ENCODE measurements at regions not wholly inside any gene's neighbourhood (a gene's known extent, or its start where the extent isn't known, plus 50 kb on each side); places are given as distances from the start of the nearest gene placed in this dataset.
A peak's percentile ranks its signal among the peaks of the same experiment; 100 is the strongest.
"Not testable (repeated sequence)": the region's sequence is repeated elsewhere in the genome, so short reads cannot be mapped to it uniquely, and the experiment has no call there.

GRCh38 chr10:26355241-26355640 lies 82.9 kb upstream of the APBB1IP start:
- DNase-seq (ENCODE audit: low read depth), result no peak

GRCh38 chr10:26357203-26357602 lies 80.9 kb upstream of the APBB1IP start:
- DNase-seq (ENCODE audit: low read depth), result no peak

- DNase-seq (ENCODE audit: low read depth), result no peak
These were observed 80.1 kb upstream of the APBB1IP start for GRCh38 chr10:26358071-26358470.

- DNase-seq (ENCODE audit: low read depth), result no peak
These were observed 78.5 kb upstream of the APBB1IP start for GRCh38 chr10:26359670-26360069.

GRCh38 chr10:26361351-26361750 lies 76.8 kb upstream of the APBB1IP start:
- DNase-seq (ENCODE audit: low read depth), result no peak

GRCh38 chr10:26361971-26362370 lies 76.2 kb upstream of the APBB1IP start:
- DNase-seq (ENCODE audit: low read depth), result no peak

GRCh38 chr10:26365681-26366358 lies 72.3 kb upstream of the APBB1IP start:
- no peak for DNase-seq (ENCODE audit: low read depth)

- not testable (repeated sequence) for DNase-seq (ENCODE audit: low read depth)
These were observed 71.1 kb upstream of the APBB1IP start for GRCh38 chr10:26367035-26367434.

- DNase-seq (ENCODE audit: low read depth), result peak; percentile 4
These were observed 70.4 kb upstream of the APBB1IP start for GRCh38 chr10:26367771-26368170.

GRCh38 chr10:26368463-26368862 lies 69.7 kb upstream of the APBB1IP start:
- no peak for DNase-seq (ENCODE audit: low read depth)

- DNase-seq (ENCODE audit: low read depth), result no peak
These were observed 65.4 kb upstream of the APBB1IP start for GRCh38 chr10:26372513-26373354.

- DNase-seq (ENCODE audit: low read depth), result no peak
These were observed 63.7 kb upstream of the APBB1IP start for GRCh38 chr10:26374426-26374825.

GRCh38 chr10:26377224-26377810 lies 60.8 kb upstream of the APBB1IP start:
- not testable (repeated sequence) for DNase-seq (ENCODE audit: low read depth)

GRCh38 chr10:26378861-26379294 lies 59.3 kb upstream of the APBB1IP start:
- no peak for DNase-seq (ENCODE audit: low read depth)

- DNase-seq (ENCODE audit: low read depth), result no peak
These were observed 57.3 kb upstream of the APBB1IP start for GRCh38 chr10:26380815-26381214.

GRCh38 chr10:26381986-26382385 lies 56.2 kb upstream of the APBB1IP start:
- DNase-seq (ENCODE audit: low read depth), result no peak

- no peak for DNase-seq (ENCODE audit: low read depth)
These were observed 53.5 kb upstream of the APBB1IP start for GRCh38 chr10:26384600-26384999.

- DNase-seq (ENCODE audit: low read depth), result no peak
These were observed 52.7 kb upstream of the APBB1IP start for GRCh38 chr10:26385443-26385842.

- DNase-seq (ENCODE audit: low read depth), result no peak
These were observed 51.4 kb upstream of the APBB1IP start for GRCh38 chr10:26386781-26387180.

All from stimulated activated CD8-positive, alpha-beta memory T cell treated with anti-CD3 and anti-CD28 coated beads, Interleukin-15, amount 100 ng/mL, for 1 hour (primary cell).